GM06990 (cell line): ENCODE measurements at regions not wholly inside any gene's neighbourhood (a gene's known extent, or its start where the extent isn't known, plus 50 kb on each side); places are given as distances from the start of the nearest gene placed in this dataset.

Source experiments
- DNase-seq: peaks from one replicate; pipeline ENCODE4 v3.0.0-alpha.2; 2011; ENCODE audit not compliant: insufficient read length; ENCODE audit errors: extremely low read depth
- H3K27me3 ChIP-seq: replicated peaks from 2 replicates; pipeline ENCODE4 v1.6.0; 2011; ENCODE audit warnings: low read length; ENCODE audit not compliant: control insufficient read depth, insufficient read depth
- H3K36me3 ChIP-seq: 2 replicates; pipeline ENCODE4 v1.5.1; 2011; ENCODE audit warnings: low read length; ENCODE audit not compliant: control insufficient read depth, insufficient read depth
- H3K4me3 ChIP-seq: replicated peaks from 2 replicates; pipeline ENCODE4 v1.5.1; 2011; ENCODE audit warnings: low read depth, mild to moderate bottlenecking, control low read depth, low read length
- TF ChIP-seq, protein P1 (sequence below): IDR thresholded peaks from 2 replicates; pipeline ENCODE4 v1.5.1; 2011; ENCODE audit warnings: low read length, control low read depth, mild to moderate bottlenecking, inconsistent platforms; ENCODE audit not compliant: insufficient read depth, poor library complexity, severe bottlenecking

DNA sequence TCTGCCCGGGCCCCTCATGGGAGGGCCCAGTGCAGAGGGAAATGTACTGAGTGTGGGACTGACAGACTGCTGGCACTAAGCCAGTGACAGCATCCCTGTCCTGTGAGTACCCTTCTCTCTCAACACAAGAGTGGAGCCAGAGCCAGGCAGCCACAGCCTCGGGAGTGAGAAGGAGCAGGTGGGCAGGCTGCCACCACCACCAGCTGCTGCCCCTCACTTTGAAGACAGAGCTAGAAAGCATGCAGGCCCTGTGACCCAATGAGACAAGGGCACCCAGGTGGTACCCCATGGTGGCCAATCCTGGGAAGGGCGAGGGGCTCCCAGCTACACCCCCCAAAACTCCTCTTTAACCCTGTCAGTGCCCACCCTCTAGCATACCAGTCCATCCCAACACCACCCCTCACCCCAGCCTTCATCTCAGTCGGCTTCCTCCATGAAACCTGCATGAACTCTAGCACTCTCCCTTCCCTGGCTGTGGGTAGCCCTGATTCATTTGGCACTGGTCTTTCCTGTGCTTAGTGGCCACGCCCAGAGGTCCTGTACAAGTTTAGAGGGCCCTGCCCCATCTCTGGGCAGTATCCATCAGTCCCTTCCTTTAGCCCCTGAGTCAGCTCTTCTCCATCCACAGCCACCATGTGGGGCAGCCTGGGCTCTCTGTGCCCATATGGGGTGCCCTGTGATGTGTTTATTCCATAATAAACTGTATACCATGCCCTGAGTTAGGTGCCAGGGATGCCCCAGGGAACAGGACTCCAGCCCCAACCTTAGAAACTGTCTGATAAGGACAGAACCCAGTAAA is 207.0 kb upstream of the ZMIZ1 start:
- no peaks in the 10 kb centered on the region for H3K36me3 ChIP-seq
- TF ChIP-seq, protein P1, sequence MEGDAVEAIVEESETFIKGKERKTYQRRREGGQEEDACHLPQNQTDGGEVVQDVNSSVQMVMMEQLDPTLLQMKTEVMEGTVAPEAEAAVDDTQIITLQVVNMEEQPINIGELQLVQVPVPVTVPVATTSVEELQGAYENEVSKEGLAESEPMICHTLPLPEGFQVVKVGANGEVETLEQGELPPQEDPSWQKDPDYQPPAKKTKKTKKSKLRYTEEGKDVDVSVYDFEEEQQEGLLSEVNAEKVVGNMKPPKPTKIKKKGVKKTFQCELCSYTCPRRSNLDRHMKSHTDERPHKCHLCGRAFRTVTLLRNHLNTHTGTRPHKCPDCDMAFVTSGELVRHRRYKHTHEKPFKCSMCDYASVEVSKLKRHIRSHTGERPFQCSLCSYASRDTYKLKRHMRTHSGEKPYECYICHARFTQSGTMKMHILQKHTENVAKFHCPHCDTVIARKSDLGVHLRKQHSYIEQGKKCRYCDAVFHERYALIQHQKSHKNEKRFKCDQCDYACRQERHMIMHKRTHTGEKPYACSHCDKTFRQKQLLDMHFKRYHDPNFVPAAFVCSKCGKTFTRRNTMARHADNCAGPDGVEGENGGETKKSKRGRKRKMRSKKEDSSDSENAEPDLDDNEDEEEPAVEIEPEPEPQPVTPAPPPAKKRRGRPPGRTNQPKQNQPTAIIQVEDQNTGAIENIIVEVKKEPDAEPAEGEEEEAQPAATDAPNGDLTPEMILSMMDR: no peak
- no peak overlapping the region for H3K4me3 ChIP-seq
- no peaks in the 10 kb centered on the region; the same call in none of the 2 replicates for H3K27me3 ChIP-seq
- DNase-seq: no peak

DNA sequence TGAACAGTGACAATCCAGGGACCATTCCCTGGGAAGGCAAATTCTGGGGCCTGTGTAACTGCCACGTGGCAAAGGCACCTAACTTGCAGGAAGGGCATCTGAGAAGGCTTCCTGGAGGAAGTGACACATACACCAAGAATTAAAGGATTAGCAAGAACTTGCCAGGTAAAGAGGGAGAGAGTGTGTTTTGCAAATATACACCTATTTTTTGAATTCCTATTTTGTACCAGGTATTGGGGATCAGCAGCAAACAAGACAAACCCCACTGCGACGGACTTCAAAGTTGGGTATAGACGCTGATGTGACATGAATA is 206.5 kb upstream of the ZMIZ1 start:
- H3K4me3 ChIP-seq: no peak overlapping the region
- H3K27me3 ChIP-seq: no peaks in the 10 kb centered on the region; the same call in none of the 2 replicates
- no peaks in the 10 kb centered on the region for H3K36me3 ChIP-seq
- TF ChIP-seq, protein P1: no peak
- DNase-seq: no peak

DNA sequence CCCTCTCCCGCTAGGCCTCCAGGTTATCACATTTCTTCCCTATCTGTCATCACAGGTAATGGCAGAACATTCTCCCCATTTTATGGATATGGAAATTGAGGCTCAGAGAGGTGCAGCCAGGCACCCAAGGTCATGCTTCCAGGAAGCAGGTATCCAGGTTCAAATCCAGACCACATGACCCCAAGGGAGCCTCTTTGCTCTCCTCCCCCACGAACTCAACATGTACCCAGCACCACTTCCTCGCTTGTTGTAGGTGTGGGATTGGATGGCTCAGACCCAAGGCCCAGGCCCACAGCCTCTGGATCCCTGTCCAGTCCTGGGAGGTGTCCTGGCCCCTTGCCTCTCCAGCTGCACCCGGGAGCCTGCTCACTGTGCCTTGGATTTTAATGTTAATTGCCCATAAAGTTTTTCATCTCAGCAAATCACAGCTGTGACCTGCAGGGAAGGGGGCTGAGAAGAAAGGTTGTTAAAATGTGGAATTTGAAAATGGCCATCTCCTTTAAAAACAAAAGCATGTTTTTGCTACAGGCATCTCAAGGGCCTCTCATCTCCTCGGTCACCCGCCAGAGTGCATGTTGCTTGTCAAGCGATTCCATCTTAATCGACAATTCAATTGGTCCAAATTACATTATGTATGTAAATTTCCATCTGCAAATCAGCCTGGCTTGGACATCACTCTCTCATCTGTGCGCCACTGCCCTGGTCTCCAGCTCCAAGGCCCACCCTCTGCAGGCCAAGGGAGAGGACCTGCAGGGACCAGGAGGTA is 205.4 kb upstream of the ZMIZ1 start:
- Histone ChIP-seq H3K36me3 (no peaks in the 10 kb centered on the region), H3K4me3 (no peak overlapping the region), H3K27me3 (no peaks in the 10 kb centered on the region; the same call in none of the 2 replicates)
- TF ChIP-seq, protein P1: no peak
- DNase-seq: no peak

DNA sequence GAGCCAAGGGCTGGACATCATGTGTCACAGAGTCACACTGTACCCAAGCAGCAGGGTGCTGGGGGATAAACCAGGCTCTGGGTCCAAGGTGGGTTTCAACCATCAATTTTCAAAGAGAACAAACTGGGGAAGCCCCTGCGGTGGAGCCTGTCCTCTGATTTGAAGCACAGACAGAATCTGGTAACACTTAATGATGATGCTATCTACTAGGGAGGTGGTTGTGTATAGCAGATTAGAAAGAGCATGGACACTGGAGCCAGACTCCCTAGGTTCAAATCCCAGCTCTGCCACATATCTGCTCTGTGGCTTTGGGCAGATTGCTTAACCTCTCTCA is 204.9 kb upstream of the ZMIZ1 start:
- TF ChIP-seq, protein P1: no peak
- H3K4me3 ChIP-seq: no peak overlapping the region
- DNase-seq: no peak
- no peaks in the 10 kb centered on the region for H3K36me3 ChIP-seq
- no peaks in the 10 kb centered on the region; the same call in none of the 2 replicates for H3K27me3 ChIP-seq

DNA sequence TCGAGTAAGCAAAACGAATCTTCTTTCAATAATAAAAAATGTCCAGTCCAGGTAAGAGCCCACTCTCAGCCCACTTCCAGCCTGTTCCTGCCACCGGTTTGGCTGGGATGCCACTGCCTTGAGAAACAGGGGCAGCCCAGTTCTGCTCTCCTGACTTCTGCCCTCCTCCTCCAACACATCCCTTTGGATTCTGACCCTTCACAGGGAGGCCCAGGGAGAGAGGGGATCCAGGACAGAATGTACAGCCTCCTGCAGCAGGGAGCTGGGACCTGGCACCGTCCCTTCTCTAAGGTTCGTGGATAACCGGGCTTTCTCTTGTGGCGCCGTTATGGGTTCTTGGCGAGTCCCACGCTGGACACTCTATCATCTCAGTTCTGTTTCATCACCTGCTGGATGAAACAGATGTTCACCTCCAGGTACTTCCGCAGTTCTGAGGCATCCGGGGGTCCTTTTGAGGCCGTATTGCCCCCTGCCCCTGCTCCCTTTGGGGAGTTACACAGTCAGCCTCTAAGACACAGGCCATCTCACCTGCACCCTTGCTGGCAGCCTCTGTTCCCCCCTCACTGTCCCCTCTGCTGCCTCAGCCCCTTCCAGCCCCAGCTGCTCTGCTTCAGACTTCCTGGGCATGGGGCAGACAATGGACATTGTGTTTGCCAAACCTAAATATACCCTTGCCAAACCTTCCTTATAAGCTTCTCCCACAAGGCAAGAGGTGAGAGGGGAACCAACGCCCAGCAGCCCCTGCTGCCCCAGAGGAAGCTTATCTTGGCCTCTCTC is 203.8 kb upstream of the ZMIZ1 start:
- Histone ChIP-seq H3K4me3 (no peak overlapping the region), H3K36me3 (no peaks in the 10 kb centered on the region), H3K27me3 (no peaks in the 10 kb centered on the region; the same call in none of the 2 replicates)
- no peak for DNase-seq
- TF ChIP-seq, protein P1: no peak
